MM.1S (cell line): ENCODE measurements at regions not wholly inside any gene's neighbourhood (a gene's known extent, or its start where the extent isn't known, plus 50 kb on each side); places are given as distances from the start of the nearest gene placed in this dataset.

Source experiments
- DNase-seq: peaks from one replicate; pipeline ENCODE4 v3.0.0-alpha.2; 2015
- H2AFZ ChIP-seq: fragments of 300-600 bp; sonication (generic); 2 replicates; pipeline ENCODE4 v1.6.0; 2016; ENCODE audit warnings: antibody characterized with exemption, low read length
- H3F3A ChIP-seq: fragments of 300-600 bp; sonication (generic); 2 replicates; pipeline ENCODE4 v1.6.1; 2016; ENCODE audit warnings: mild to moderate bottlenecking, antibody characterized with exemption, low read length, moderate library complexity, mixed read lengths; ENCODE audit not compliant: insufficient read depth
- H3K27ac ChIP-seq: fragments of 300-600 bp; sonication (generic); 2 replicates; pipeline ENCODE4 v1.5.1; 2016; ENCODE audit warnings: mild to moderate bottlenecking, low read length
- H3K27me3 ChIP-seq: fragments of 300-600 bp; sonication (generic); replicated peaks from 2 replicates; pipeline ENCODE4 v1.6.0; 2016; ENCODE audit warnings: low read length; ENCODE audit not compliant: insufficient read depth
- H3K36me3 ChIP-seq: fragments of 300-600 bp; sonication (generic); replicated peaks from 2 replicates; pipeline ENCODE4 v1.6.1; 2016; ENCODE audit warnings: mild to moderate bottlenecking, low read length, mixed read lengths; ENCODE audit not compliant: insufficient read depth
- H3K4me1 ChIP-seq: fragments of 300-600 bp; sonication (generic); 2 replicates; pipeline ENCODE4 v1.6.1; 2016; ENCODE audit warnings: low read length, mixed read lengths
- H3K4me2 ChIP-seq: fragments of 300-600 bp; sonication (generic); 2 replicates; pipeline ENCODE4 v1.6.0; 2016; ENCODE audit warnings: low read depth, low read length
- H3K4me3 ChIP-seq: fragments of 300-600 bp; sonication (generic); 2 replicates; pipeline ENCODE4 v1.5.1; 2016; ENCODE audit warnings: low read length, mixed read lengths
- H3K79me2 ChIP-seq: fragments of 300-600 bp; sonication (generic); 2 replicates; pipeline ENCODE4 v1.6.1; 2016; ENCODE audit warnings: mixed run types, low read length, mixed read lengths
- H3K9ac ChIP-seq: fragments of 300-600 bp; sonication (generic); 2 replicates; pipeline ENCODE4 v1.6.1; 2016; ENCODE audit warnings: low read length, mixed read lengths
- H3K9me2 ChIP-seq: fragments of 300-600 bp; sonication (generic); replicated peaks from 2 replicates; pipeline ENCODE4 v1.6.1; 2016; ENCODE audit warnings: mild to moderate bottlenecking, low read length, mixed read lengths; ENCODE audit not compliant: insufficient read depth
- H3K9me3 ChIP-seq: fragments of 300-600 bp; sonication (generic); replicated peaks from 2 replicates; pipeline ENCODE4 v1.6.1; 2016; ENCODE audit warnings: mild to moderate bottlenecking, low read length, mixed read lengths; ENCODE audit not compliant: insufficient read depth
- H4K20me1 ChIP-seq: fragments of 300-600 bp; sonication (generic); 2 replicates; pipeline ENCODE4 v1.6.1; 2016; ENCODE audit warnings: mild to moderate bottlenecking, low read length, moderate library complexity, mixed read lengths; ENCODE audit not compliant: insufficient read depth
- CTCF ChIP-seq: fragments of 300-600 bp; sonication (generic); IDR thresholded peaks from 2 replicates; pipeline ENCODE4 v1.5.1; 2016; ENCODE audit warnings: antibody characterized with exemption, low read length, mixed read lengths
- EZH2 ChIP-seq: fragments of 300-600 bp; sonication (generic); optimal IDR thresholded peaks from 2 replicates; pipeline ENCODE3; 2017; ENCODE audit warnings: low read depth, mild to moderate bottlenecking, antibody characterized with exemption, low read length, mixed read lengths
- EZH2phosphoT487 ChIP-seq: fragments of 300-600 bp; sonication (generic); IDR thresholded peaks from 2 replicates; pipeline ENCODE4 v1.6.1; 2018; ENCODE audit warnings: antibody characterized with exemption, low read length

- TF ChIP-seq CTCF (no peak), EZH2phosphoT487 (no peak), EZH2 (no peak)
These were observed 184.4 kb upstream of the HTR2A start for GRCh38 chr13:47081246-47081645.

GRCh38 chr13:47080621-47081020 lies 183.8 kb upstream of the HTR2A start:
- no peak for DNase-seq
- Histone ChIP-seq H3K36me3 (no peaks in the 10 kb centered on the region), H2AFZ (no peak overlapping the region), H3K4me2 (no peak overlapping the region), H3K79me2 (no peaks in the 10 kb centered on the region), H3K4me1 (no peaks in the 10 kb centered on the region), H3F3A (no peaks in the 10 kb centered on the region), H3K27me3 (no peaks in the 10 kb centered on the region), H3K27ac (no peak overlapping the region), H4K20me1 (no peaks in the 10 kb centered on the region), H3K9me3 (no peaks in the 10 kb centered on the region), H3K9me2 (no peaks in the 10 kb centered on the region), H3K4me3 (no peak overlapping the region), H3K9ac (no peak overlapping the region)
- no peak for TF ChIP-seq EZH2
- TF ChIP-seq EZH2phosphoT487, result no peak
- no peak for TF ChIP-seq CTCF

More at GRCh38 chr13:47081246-47081645, 184.4 kb upstream of the HTR2A start:
- no peak overlapping the region for H3K27ac ChIP-seq
- no peak overlapping the region for H2AFZ ChIP-seq
- no peaks in the 10 kb centered on the region for H3K36me3 ChIP-seq
- H3F3A ChIP-seq, result no peaks in the 10 kb centered on the region
- no peaks in the 10 kb centered on the region for H4K20me1 ChIP-seq
- no peak overlapping the region for H3K4me3 ChIP-seq
- no peaks in the 10 kb centered on the region for H3K4me1 ChIP-seq
- H3K9ac ChIP-seq, result no peak overlapping the region
- no peaks in the 10 kb centered on the region for H3K27me3 ChIP-seq
- no peak overlapping the region for H3K4me2 ChIP-seq
- no peaks in the 10 kb centered on the region for H3K9me3 ChIP-seq
- H3K9me2 ChIP-seq, result no peaks in the 10 kb centered on the region
- no peak for DNase-seq
- H3K79me2 ChIP-seq, result no peaks in the 10 kb centered on the region

GRCh38 chr13:47076500-47076899 lies 179.6 kb upstream of the HTR2A start:
- Histone ChIP-seq H4K20me1 (no peaks in the 10 kb centered on the region), H3K4me1 (no peaks in the 10 kb centered on the region), H3K4me3 (no peak overlapping the region), H2AFZ (no peak overlapping the region), H3K36me3 (no peaks in the 10 kb centered on the region), H3K9me3 (no peaks in the 10 kb centered on the region), H3K4me2 (no peak overlapping the region), H3K27ac (no peak overlapping the region), H3K9ac (no peak overlapping the region), H3K79me2 (no peaks in the 10 kb centered on the region), H3F3A (no peaks in the 10 kb centered on the region), H3K27me3 (no peaks in the 10 kb centered on the region), H3K9me2 (no peaks in the 10 kb centered on the region)
- TF ChIP-seq CTCF (no peak), EZH2phosphoT487 (no peak), EZH2 (no peak)
- DNase-seq, result no peak

GRCh38 chr13:47069133-47069532 lies 172.3 kb upstream of the HTR2A start:
- H3K9ac ChIP-seq, result no peak overlapping the region
- no peaks in the 10 kb centered on the region for H3K79me2 ChIP-seq
- no peaks in the 10 kb centered on the region for H3K36me3 ChIP-seq
- no peak overlapping the region for H3K4me2 ChIP-seq
- no peak overlapping the region for H3K4me3 ChIP-seq
- no peak overlapping the region for H3K27ac ChIP-seq
- no peak for DNase-seq
- H3K27me3 ChIP-seq, result no peaks in the 10 kb centered on the region
- TF ChIP-seq CTCF, result no peak
- TF ChIP-seq EZH2phosphoT487, result no peak
- no peak for TF ChIP-seq EZH2
- no peaks in the 10 kb centered on the region for H3K9me3 ChIP-seq
- no peaks in the 10 kb centered on the region for H3K9me2 ChIP-seq
- no peaks in the 10 kb centered on the region for H4K20me1 ChIP-seq
- H2AFZ ChIP-seq, result no peak overlapping the region
- no peaks in the 10 kb centered on the region for H3K4me1 ChIP-seq
- no peaks in the 10 kb centered on the region for H3F3A ChIP-seq
